Fibroblast of skin of abdomen (primary cell): ENCODE measurements at regions not wholly inside any gene's neighbourhood (a gene's known extent, or its start where the extent isn't known, plus 50 kb on each side); places are given as distances from the start of the nearest gene placed in this dataset.

Experiments
- DNase-seq: peaks from one replicate; pipeline ENCODE4 v3.0.0-alpha.2; 2013

DNA sequence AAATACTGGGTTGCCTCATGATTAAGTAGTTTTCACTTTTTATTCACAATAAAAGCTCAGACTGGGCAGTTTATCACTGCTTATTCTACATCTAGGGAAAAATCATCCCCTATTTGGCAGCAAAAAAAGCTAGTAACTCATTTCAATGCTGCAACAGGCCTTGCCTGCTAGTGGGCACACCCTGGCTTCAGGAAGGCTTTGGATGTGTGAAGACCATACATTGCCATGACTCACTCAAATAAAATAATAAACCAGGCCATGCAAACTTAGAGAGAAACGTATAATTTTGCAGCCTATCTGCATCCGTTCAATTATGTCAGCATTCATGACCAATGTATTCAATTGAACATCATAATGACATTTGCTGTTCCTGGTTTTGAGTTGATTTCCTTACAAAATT is 402.9 kb downstream of the PIK3R1 start:
- no peak for DNase-seq

DNA sequence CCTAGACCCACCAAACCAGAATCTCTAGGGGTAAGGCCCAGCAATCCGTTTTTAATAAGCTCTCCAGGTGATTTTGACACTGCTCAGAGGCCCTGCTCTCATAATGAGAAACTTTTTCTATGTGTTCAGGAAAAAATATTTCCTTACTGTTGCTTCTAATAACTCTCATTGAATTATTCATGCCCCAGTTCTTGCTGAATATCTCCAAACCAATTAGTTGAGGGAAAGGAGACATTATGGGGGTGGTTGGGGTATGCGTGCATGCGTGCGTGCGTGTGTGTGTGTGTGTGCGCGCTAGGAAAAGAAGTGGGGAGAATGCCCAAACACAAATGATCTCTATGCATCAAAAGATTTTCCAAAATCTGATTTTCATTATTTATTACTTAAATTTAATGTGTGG is 411.4 kb downstream of the PIK3R1 start:
- no peak for DNase-seq

DNA sequence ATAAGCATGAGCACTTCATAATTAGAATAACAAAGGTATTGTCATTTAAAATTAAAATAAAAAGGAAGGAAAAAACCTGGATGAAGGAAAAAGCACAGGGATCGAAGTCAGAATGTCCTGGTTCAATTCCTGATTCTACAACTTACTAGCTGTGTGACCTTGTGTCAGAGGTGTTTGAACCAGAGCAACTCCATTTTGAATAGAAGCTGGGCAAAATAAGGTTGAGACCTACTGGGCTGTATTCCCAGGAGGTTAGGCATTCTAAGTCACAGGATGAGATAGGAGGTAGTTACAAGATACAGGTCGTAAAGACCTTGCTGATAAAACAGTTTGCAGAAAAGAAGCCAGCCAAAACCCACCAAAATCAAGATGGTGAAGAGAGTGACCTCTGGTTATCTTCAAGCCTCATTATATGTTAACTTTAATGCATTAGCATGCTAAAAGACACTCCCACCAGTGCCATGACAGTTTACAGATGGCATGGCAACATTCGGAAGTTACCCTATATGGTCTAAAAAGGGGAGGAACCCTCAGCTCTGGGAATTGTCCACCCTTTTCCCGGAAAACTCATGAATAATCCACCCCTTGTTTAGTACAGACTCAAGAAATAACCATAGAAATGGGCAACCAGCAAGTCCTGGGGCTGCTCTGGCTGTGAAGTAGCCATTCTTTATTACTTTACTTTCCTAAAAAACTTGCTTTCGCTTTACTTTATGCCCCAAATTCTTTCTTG is 412.7 kb downstream of the PIK3R1 start:
- no peak for DNase-seq

DNA sequence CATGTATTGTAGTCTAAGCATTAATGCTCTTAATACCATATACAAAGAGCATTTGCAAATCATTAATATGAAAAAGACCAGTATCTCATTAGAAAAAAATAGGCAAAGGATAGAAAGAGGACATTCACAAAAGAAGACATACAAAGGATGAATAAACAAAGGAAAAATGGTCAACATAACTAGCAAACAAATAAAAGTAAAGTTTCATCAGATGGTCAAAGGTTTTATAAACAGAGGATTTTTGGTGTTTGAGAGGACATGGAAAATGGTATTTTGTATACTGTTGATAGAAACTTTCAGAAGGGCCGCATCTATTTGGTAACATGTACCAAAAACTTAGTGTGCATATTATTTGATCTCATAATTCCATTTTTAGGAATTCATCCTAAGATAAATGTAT is 414.8 kb downstream of the PIK3R1 start:
- no peak for DNase-seq

DNA sequence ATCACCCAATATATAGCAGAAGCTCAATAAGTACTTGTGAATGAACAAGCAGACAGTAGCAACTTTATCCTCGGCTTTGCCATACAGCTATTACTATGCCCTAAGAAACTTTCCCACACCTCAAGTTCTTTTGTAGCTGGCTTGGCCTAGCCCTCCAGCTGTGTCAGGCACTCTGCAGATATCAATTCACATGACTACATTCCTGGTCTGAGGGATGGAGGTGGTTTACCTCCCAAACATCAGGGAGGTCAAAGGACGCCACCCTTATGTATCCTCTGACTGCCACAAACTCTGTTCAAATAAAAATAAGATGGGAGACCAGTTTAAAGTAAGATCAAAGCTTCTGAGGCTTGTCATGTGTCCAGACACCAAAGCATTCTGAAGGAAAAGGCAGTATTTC is 416.3 kb downstream of the PIK3R1 start:
- DNase-seq: no peak

DNA sequence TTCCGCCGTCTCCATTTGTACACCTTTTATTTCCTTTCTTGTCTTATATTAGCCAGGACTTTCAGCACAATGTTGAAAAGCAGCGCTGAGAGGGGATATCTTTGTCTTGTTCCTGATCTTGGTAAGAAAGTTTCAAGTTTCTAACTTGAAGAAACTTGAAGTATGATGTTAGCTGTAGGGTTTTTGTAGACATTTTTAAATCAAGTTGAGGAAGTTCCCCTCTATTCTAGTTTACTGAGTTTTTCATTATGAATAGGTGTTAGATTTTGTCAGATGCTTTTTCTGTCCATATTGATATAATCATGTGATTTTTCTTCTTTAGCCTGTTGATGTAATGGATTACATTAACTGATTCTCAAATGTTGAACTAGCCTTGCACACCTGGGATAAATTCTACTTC is 425.7 kb downstream of the PIK3R1 start:
- no peak for DNase-seq

DNA sequence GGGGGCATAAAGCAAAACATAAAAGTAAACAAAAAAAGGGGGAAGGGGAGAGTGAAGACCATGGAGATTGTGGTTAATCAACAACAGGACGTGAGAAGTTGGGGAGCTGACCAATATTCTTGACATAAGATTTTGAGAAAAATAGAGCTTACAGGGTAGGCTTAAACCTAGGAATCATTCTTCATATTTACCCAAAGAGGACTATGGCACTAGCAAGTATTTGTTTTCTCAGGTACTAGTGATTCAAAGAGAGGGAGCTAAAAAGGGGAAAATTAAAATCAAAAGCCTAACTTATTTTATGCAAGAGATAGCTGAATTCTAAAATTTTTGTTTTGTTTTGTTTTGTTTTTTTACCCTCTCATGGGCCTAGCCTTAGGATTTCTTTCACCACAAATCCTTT is 427.5 kb downstream of the PIK3R1 start:
- no peak for DNase-seq

DNA sequence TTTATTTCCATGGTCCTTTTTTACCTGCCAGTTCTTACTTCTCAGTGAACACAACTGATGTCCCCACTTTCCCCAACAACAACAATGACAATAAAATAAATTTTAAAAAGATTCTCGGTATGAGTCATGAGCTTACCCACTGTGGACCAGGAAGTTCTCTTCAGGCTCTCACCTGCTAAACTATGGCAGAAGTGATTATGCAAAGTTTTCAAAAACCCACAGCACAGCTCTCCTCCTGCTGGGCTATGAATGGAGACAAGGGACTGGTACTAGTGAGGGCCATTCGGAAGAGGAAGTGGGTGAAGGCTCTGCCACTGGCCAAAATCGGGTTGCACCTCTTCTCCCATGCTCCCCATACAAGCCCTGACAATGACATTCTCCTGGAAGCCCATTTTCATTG is 429.4 kb downstream of the PIK3R1 start:
- DNase-seq: no peak

DNA sequence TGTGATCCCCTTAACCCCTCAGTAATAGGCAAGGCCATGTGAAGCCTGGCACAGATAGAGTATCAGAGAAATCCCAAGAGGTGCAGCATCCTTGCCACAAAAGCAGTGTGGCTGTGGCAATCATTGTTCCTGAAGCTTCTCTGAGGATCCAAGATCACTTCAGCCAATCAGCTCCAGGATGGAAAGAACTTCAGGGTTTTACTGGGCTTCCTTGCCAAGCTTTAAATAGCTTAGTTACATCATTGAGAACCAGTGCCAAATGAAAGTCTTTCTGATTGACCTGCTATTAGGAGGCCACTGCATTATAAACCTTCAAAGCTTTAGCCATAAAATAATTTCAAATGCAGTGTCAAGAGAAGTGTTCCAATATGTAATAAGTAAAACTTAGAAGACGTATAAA is 430.6 kb downstream of the PIK3R1 start:
- no peak for DNase-seq

DNA sequence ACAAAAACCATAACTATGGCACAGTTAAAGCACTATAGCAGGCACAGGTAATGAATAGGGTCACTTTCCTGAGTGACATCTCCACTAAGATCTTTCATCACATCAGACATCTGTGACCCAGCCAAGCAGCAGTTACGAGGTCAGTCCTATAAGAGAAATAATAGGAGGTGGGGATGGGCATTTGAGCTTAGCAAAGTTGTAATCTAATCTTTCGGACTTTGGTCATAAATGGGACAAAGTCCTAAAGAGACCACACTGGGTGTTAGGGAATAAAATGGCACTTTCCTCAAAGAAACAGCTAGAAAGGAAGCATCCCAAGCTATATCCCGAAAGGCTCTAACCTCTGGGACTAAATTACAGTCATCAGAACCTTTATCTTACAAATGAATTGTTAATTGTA is 432.2 kb downstream of the PIK3R1 start:
- DNase-seq: no peak

DNA sequence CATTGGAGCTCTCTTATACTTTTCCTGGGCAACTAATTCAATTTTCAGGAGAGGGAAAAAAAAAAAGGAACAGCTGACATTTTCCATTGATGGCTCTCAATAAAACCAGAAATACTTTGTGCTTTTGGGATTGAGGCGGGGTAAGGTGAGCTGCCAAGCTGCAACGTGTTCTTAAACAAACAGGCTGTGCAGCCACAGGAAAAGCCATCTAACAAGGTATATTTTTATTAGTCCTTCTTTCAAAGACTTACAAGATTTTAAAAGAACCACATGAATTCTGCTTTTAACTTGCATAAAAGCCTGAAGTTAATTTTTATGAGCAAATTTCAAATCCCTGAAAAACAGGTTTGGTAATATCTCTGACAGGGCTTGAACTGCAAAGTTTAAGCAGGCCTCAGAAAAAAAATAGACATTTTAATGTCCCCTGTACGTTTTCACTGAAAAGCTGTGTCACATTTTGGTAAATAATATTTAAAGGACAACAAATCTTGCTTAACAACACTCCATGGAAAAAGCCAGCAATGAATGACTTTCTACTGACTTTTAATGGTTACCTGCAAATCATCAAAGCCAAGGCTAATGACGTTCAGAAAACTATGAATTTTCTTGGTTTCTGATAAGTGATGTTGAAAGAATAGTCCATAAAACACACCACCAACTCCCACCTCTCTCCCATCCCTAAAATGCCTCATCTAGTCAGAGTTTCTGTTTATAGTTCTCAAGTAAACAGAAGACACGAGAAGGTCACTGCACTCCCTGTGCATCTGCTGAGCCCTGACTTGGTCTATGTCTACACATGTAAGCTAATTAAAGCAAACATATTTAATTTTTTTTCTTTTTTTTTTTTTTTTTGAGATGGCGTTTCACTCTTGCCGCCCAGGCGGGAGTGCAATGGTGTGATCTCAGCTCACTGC is 433.6 kb downstream of the PIK3R1 start:
- no peak for DNase-seq

DNA sequence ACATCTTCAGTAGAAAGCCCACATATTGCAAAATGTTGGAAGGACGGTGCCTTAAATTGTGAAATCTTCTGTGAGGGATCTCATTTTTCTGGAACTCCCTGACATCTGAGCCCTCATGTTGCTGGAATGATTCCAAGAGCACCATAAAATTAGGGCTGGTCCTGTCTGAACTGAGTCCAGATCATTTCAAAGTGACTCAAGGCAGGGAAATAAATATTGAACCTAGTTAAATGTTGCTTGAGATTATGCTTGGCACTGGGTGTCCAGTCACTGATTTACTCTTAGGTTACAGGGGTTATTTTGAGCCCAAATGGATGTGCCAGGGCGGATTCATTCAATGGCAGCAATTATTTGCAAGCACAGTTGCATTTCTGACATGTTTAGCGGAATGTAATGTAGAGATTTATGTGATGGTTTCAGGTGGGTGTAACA is 437.0 kb downstream of the PIK3R1 start:
- peak; percentile 68 for DNase-seq

DNA sequence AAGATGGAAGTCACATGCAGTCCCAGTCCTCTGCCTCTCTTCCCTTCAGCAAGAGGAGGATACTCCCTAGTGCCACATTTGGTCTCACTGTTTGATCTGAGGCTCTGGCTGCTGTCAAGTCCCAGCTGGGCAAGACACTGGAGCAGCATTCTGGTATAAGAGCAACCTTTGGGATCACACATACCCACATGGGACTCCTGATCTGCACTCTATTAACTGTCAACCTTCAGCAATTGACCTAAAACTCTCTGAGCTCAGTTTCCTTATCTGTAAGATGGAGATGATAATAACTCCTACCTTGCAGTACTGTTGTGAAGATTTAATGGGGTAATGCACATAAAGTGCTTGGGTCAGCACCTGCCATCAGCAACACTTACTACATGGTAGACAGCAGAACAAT is 437.9 kb downstream of the PIK3R1 start:
- DNase-seq: no peak

DNA sequence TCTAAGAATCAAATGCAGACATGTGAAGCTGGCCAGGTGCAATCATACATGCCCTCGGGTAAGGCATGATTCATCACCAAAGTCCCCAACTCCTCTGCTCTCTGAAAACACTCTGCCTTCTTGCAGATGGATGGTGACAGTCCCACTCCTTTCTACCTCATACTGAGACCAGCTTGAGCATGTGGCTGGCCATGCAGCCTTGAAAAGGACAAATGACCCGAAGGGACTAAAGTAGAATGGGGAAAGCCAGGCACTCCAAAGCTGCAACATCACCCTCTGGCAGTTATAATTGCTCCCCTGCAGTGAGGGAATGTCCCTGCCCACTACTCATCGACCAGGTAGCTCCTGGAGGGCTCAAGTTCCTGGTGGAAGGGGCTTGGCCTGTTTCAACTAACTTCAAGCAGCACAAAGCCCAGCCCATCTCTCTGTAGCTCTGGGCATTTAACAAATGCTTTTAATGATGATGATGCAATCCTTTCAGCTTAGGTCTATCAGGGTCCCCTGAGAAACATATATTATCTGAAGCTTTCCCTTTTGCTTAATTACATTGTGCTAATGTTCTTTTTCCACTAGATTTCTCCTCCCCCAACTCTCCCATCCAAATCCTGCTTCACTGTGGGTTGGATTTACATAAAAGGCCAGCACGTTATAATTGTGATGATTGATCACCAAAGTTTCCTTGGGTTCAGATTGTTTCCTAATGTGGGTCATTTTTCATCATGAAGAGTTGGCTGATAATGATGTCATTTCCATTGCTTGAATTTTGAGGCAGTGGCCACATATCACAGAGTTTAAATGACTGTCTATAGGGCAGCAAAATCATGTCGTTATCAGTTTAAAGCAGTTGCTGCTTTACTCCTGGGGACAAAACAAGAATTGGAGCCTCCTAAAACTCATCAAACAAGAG is 436.5 kb upstream of the SLC30A5 start:
- DNase-seq: peak; percentile 50

DNA sequence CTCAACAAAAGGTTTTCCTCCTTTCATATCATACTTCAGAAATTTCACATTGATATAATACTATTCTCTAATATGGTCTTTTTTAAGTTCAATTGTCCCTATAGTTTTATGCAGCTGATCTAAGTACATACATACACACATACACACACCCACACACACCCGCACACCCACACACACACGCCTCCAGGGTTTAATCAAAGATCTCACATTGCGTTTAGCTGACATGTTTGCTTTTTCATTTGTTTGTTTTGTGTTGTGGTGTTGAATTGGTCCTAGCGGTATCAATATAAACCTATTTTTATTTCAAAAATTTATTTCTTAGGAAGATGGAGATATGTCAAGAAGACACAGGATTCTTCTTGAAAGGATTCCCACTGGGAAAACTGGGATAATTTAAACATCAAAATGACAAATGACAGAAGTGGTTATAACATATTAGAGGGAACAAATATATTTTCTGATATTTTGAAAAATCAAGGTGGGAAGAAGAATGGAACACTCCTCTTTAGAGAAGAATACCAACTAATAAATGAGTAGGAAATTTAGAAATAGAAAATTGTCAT is 434.9 kb upstream of the SLC30A5 start:
- no peak for DNase-seq

DNA sequence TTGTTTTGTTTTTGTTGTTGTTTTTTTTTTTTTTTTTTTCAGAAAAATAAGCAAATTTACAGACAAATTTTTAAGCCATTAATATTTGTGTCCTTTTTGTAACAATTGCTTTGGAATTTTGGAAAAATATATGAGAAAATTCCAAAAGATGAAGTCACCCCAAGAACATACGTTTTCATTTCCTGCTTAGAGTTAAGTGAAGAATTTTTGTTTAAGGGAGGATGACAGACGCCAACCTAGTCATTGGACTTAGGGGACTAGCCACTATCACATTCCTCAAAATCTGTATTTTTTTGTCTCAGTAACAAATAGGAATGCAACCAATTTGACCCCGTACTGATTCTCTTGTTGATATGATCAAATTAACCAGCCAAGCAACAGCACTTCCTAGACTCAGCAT is 433.9 kb upstream of the SLC30A5 start:
- DNase-seq: peak; percentile 56

DNA sequence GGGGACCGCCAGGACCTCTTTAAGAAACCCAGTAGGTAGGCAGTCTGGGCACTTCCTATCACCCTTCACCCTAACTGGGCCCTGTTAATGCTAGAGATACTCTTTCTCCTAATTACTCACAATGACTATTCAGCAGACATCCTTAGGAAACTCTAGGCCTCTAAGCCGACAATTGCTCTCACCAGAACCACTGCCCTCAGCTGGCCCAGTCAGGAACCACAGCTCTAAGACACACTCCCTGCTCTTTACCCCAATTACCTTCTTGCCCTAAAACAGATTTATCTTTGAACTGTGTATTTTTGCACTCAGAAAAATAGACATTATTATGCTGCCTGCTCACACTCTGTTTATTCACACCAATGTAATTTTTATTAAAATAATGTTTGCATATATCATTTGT is 432.6 kb upstream of the SLC30A5 start:
- peak; percentile 14 for DNase-seq

DNA sequence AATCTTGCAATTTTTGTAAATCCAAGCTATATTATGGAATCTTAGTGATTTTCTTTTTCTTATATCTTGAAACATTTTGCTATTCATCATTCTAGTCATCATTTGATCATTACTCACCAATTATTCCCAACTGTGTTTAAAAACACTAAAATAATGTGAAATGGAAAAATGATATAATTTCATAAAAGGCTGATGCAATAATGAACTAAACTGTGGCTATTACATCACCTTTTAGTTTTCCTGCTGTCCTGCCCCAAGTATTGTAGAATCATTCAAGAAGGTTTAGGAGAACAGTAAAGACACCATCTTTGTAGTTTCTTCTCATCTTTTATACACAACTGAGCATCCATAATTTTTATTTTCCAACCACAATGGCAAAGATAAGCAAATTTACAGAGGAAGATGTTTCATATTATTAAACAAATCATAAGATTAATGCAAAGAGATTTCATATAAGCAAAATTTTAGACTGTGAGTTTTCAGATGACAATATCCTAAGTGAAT is 431.0 kb upstream of the SLC30A5 start:
- DNase-seq: no peak

DNA sequence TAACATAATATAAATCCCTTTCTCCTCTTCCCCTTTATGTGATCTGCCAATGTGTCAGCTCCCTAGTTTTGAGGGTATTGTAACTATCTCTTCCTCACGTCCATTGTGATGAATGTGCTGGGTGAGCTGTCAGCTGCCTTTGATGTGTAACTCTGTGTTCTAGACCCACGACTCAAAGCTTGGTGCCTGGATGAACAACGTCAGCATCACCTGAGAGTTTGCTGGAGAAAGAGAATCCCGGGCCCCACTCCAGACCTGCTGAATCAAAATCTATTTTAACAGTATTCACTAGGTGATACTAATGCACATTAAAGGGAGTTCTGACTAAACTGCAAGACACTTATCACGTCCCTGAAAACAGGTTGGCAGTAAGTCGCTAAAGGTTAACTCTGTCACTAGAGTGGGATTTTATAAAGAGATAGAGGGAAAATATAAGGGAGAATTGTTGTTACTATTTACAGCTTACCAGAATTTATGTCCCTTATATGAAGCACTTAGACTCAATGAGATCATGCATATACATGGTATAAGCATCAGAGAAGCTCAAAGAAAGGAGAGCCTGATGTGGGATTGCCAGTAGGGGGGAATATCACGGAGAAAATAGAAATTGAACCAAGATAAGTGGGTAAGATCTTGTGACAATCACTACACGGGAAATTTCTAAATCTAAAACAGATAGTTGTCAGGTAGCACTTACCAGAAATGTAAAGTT is 423.8 kb upstream of the SLC30A5 start:
- DNase-seq: no peak

DNA sequence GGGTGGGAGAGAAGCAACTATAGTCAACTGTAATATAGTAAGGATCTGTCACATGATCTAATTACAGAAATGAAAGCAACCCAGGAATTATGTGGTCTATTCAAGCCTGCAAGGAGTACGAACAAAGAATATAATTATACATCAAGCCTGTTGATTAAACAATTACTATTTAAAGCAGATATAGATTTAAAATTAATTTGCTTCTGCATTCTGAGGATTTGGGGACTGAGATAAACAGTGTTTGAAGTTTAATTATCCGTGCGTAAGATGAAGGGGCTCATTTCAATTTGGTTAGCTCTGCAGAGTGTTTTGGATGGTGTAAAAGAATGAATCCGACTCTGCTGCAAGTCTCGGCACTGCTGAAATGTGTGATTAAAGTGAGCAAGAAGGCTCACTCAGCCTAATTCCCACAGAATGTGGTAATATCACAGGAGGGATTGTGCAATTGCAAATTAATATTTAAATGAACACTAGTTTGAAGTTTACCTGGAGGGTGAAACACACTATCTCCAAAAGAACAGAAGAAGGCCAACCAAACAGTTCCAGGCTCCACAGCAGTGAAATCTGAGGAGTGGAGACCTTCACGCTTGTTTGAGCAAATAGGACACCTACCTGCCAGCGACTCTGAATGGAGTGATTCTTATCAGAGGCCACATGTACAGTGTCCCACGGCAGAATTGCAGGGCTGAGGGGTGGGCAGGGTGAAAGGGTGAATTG is 420.6 kb upstream of the SLC30A5 start:
- no peak for DNase-seq

DNA sequence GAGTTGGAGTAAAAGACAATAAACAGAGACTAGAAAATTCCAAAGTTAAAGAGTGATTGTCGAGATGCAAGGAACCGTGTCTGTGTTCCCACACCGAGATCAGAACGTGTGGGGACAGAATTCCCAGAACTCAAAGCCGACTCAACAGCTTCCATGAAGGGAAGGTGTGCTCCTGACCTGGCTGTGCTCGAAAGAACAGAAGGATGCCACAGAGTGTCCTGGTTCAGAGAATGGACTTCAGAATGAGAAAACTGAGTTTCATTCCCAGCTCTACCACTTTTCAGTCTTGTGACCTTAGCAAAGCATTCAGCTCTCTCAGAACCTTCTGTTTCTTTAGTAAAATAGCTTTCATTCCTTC is 420.0 kb upstream of the SLC30A5 start:
- no peak for DNase-seq
